Fibroblast of skin of left quadriceps (primary cell): ENCODE measurements at regions not wholly inside any gene's neighbourhood (a gene's known extent, or its start where the extent isn't known, plus 50 kb on each side); places are given as distances from the start of the nearest gene placed in this dataset.
A peak's percentile ranks its signal among the peaks of the same experiment; 100 is the strongest.
"Not testable (repeated sequence)": the region's sequence is repeated elsewhere in the genome, so short reads cannot be mapped to it uniquely, and the experiment has no call there.

Experiments
- DNase-seq, 2 experiments: peaks; one replicate each; pipeline ENCODE4 v3.0.0-alpha.2; 2013; ENCODE audit warnings: low read depth in 2 of 2

GRCh38 chr7:94174956-94175355 is 170.8 kb upstream of the BET1 start:
- no peak for DNase-seq

GRCh38 chr7:94176694-94177200 is 172.6 kb upstream of the BET1 start:
- DNase-seq: no peak

- no peak for DNase-seq
Observed at GRCh38 chr7:94177441-94177840, 173.3 kb upstream of the BET1 start.

DNA sequence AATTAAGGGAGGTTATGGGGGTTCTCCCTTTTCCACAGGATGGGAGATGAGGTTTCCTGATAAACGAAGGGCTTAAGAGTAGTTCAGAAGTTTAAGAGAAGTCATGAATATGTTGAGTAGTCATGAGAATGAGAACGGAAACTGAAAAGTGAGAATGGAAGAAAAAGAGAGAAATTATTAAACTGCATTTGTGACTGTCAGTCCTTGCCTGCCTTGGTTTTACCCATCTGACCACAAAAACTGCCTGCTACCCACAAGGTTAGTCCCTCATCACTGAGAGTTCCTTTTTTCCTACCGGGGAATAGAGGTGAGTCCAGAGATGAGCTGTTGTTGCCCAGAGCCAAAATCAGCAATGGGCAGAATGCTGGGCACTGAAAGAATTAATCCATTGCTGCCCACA is 174.1 kb upstream of the BET1 start:
- no peak for DNase-seq

DNA sequence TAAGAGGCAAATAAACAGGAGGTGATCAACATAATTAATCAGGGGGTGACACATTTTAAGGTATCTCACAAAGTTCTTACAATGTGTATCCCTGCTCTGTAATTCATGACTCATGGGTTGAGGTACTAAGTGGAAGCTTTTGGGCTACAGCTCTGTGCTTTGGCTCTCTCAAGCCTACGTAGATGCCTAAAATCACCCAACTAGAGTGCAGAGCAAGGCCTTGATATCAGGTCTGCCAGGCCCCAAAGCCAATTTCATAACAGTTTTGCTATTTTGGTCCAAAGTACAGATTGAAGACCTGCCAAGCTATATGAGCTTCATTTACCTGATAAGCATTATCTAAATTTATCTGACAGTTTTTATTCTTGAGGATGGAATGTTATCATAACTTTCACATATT is 175.3 kb upstream of the BET1 start:
- DNase-seq: no peak

DNA sequence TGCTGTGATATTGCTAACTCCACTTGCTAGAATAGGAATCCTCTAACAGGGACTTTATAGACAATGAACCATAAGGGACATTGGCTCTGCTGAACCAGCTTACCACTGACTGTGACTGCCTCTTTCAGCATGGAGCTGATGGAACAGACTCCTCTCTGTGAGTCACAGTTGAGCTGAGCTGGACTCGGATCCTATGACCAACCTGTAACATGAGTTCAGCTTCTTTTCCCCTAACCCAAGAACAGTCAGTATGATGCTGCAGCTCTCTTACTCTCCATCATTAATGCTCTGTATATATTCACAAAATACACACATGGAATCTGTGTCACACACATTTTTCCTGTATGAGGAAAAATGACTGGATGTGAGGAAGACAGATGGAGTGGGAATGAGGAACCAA is 177.9 kb upstream of the BET1 start:
- DNase-seq: peak; percentile 38 to 41

GRCh38 chr7:94182721-94183120 is 178.6 kb upstream of the BET1 start:
- no peak for DNase-seq

DNA sequence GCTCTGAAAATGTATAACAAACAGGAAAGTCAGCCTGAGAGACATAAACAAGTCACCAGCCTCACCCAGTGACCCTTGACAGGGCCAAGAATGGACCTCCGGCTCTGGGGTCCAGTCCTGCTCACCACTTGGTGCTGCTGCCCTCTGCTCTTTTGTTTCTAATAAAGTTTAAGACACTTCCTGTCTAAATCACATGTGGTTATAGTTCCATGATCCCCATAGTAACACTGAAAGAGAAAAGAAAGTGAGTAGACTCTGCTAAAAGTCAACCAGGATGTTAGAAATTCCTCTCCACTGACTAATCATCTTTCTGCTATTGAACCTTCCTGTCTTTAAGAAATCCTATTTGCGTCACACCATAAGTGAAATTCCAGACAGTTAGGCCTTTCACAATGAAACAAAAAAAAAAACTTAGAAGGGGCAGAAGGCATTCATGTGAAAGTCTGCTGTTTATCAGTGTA is 179.2 kb upstream of the BET1 start:
- DNase-seq: peak; percentile 99

DNA sequence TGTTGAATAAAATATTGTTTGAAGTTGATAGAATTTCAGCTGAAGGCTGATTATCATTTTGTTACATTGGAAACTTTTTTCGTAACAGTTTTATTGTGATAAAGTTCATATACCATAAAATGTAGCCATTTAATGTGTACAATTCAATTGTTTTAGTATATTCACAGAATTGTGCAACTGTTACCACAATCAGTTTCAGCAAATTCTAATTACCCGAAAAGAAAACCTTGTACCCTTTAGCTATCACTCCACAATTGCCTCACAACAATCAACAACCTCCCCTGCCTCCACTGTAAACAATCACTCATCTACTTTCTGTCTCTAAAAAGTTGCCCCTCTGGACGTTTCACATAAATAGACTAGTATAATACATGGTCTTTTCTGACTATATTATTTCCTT is 179.7 kb upstream of the BET1 start:
- DNase-seq: no peak

- DNase-seq: no peak
Observed at GRCh38 chr7:94188350-94188749, 184.2 kb upstream of the BET1 start.

- peak; percentile 96 for DNase-seq
Observed at GRCh38 chr7:94190599-94191061, 186.5 kb upstream of the BET1 start.

- not testable (repeated sequence) for DNase-seq
Observed at GRCh38 chr7:94194426-94194825, 190.3 kb upstream of the BET1 start.

- no peak for DNase-seq
Observed at GRCh38 chr7:94195201-94195600, 191.0 kb upstream of the BET1 start.

GRCh38 chr7:94195813-94196212 is 191.7 kb upstream of the BET1 start:
- no peak for DNase-seq

DNA sequence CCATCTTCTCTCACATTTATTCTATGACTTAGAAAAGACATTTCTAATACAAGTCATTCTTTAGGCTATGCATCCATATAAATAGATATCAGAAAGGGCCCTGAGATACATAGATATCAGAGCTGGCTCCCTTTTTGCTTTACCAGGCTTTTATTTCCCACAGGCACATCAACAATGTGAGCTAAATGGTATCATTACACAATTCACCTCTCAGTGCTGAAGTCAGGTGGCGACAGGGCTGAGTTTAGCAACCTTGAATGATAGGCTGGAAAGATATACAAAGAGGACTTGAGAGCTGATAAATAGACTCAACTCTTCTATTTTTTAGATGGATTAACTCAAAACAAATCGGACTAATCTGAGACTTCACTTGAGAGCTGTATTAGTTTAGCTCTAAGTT is 189.2 kb upstream of the COL1A2 start:
- DNase-seq: no peak

GRCh38 chr7:94206295-94206694 is 188.4 kb upstream of the COL1A2 start:
- no peak for DNase-seq

GRCh38 chr7:94212160-94212559 is 182.5 kb upstream of the COL1A2 start:
- no peak for DNase-seq

- no peak for DNase-seq
Observed at GRCh38 chr7:94216944-94217461, 177.7 kb upstream of the COL1A2 start.

DNA sequence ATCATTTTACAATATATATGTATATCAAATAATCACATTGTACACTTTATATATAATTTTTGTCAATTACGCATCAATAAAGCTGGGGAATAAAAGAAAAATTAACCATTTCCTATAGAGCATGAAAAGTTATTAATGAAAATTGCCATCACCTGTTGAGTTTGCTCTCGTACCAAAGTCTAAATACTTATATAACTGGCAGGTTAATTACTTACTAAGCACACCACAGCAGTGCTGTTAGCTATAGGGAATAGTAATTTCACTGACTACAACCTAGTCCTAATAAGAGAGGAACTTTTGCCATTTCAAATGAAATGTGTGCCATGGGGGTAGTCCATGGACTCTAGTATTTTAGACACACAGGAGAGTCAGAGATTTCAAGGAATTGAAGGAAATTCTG is 176.9 kb upstream of the COL1A2 start:
- no peak for DNase-seq

DNA sequence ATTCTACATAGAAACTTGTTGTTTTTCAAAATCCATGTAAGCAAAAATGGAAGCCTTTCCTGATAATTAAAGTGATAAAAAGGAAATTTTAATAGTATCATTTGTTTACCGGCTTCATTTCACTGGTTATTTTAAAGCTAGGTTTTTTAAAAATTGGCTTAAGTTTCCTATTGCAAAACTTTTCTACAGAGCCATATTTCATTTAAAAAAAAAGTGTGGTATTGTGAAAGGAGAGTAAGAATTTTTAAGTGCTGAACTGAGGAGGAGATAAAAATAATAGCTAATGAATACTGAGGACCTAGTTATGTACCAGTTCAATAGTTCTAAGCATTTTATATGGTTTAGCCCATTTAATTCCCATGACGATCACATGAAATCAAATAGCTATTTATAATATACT is 172.2 kb upstream of the COL1A2 start:
- DNase-seq: no peak

DNA sequence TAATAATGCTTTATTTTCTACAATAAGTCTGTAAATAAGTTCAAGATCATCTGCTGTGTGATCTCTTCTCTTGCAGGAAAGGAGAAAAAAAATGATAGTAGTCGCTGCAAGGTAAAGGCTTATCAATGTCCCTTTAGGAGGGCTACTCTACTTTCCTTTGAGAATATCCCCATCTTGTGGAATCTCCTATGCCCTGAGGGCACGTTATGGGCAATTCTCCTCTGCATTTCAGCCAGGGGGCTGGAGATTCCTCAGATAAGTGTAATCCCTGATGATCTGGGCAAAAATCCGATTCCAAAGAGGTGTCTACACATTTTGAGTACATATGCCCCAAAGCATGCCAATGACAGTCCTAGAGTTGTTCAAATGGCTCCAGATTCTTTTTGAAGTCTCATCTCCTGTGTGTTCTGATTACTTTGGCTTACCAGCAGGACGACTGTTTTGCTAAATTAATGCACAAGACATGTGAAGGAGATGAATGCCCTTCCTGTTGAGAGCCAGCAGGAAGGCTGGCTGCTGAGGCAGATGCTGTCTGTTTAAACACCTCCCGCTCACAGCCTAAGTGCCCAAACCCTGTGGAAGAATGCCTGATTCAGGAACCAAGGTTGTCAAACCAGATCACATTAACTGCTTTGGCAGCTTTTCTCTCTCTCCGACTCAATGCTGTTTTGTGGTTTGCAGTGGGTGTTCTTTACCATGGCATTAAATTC is 171.2 kb upstream of the COL1A2 start:
- peak; percentile 47 to 48 for DNase-seq

- DNase-seq: no peak
Observed at GRCh38 chr7:94228223-94228622, 166.5 kb upstream of the COL1A2 start.

- DNase-seq: peak; percentile 28 to 33
Observed at GRCh38 chr7:94228678-94229077, 166.0 kb upstream of the COL1A2 start.

- no peak for DNase-seq
Observed at GRCh38 chr7:94231305-94231704, 163.4 kb upstream of the COL1A2 start.
